OCI-M2 (cell line): ENCODE measurements at regions not wholly inside any gene's neighbourhood (a gene's known extent, or its start where the extent isn't known, plus 50 kb on each side); places are given as distances from the start of the nearest gene placed in this dataset.

ENCODE experiments used
- DNase-seq: peaks from one replicate; lab custom pipeline; 2025; ENCODE audit not compliant: unreplicated experiment; lab: John Stamatoyannopoulos, UW

- DNase-seq = no peak
Measured at GRCh38 chr7:84631913-84632312, 437.3 kb upstream of the SEMA3A start.

- no peak for DNase-seq
Measured at GRCh38 chr7:84629640-84630318, 435.2 kb upstream of the SEMA3A start.

GRCh38 chr7:84629216-84629615 lies 434.6 kb upstream of the SEMA3A start:
- DNase-seq = no peak

- no peak for DNase-seq
Measured at GRCh38 chr7:84627250-84627649, 432.7 kb upstream of the SEMA3A start.

- no peak for DNase-seq
Measured at GRCh38 chr7:84624927-84625326, 430.3 kb upstream of the SEMA3A start.

GRCh38 chr7:84624527-84624926 lies 429.9 kb upstream of the SEMA3A start:
- no peak for DNase-seq

- DNase-seq = no peak
Measured at GRCh38 chr7:84617265-84618030, 422.9 kb upstream of the SEMA3A start.

- no peak for DNase-seq
Measured at GRCh38 chr7:84614821-84615501, 420.4 kb upstream of the SEMA3A start.

- DNase-seq = no peak
Measured at GRCh38 chr7:84612981-84613681, 418.5 kb upstream of the SEMA3A start.

GRCh38 chr7:84611391-84611790 lies 416.8 kb upstream of the SEMA3A start:
- DNase-seq = no peak

GRCh38 chr7:84610390-84610789 lies 415.8 kb upstream of the SEMA3A start:
- DNase-seq = no peak

GRCh38 chr7:84605301-84605700 lies 410.7 kb upstream of the SEMA3A start:
- DNase-seq = no peak

GRCh38 chr7:84603545-84603944 lies 409.0 kb upstream of the SEMA3A start:
- DNase-seq = no peak

GRCh38 chr7:84595026-84595425 lies 400.4 kb upstream of the SEMA3A start:
- no peak for DNase-seq

- DNase-seq = no peak
Measured at GRCh38 chr7:84591897-84592296, 397.3 kb upstream of the SEMA3A start.

GRCh38 chr7:84589012-84589411 lies 394.4 kb upstream of the SEMA3A start:
- no peak for DNase-seq

GRCh38 chr7:84583331-84583730 lies 388.7 kb upstream of the SEMA3A start:
- DNase-seq = no peak

- DNase-seq = no peak
Measured at GRCh38 chr7:84582747-84583146, 388.2 kb upstream of the SEMA3A start.

- DNase-seq = no peak
Measured at GRCh38 chr7:84578825-84579224, 384.2 kb upstream of the SEMA3A start.

GRCh38 chr7:84568781-84569180 lies 374.2 kb upstream of the SEMA3A start:
- DNase-seq = no peak

- DNase-seq = no peak
Measured at GRCh38 chr7:84565345-84566074, 370.9 kb upstream of the SEMA3A start.
